ENCODE measurements at regions not wholly inside any gene's neighbourhood (a gene's known extent, or its start where the extent isn't known, plus 50 kb on each side); places are given as distances from the start of the nearest gene placed in this dataset.

- peaks cover 8% of the 10 kb centered on the region for H3K27me3 Mint-ChIP-seq
- DNase-seq (no peak), ATAC-seq (no peak)
- no peaks in the 10 kb centered on the region for H3K36me3 Mint-ChIP-seq (ENCODE audit: low read depth)
- peaks cover 15% of the 10 kb centered on the region for H3K4me1 Mint-ChIP-seq
- H3K27ac Mint-ChIP-seq, result no peak overlapping the region
- H3K4me3 Mint-ChIP-seq, result no peak overlapping the region
- H3K9me3 Mint-ChIP-seq, result no peaks in the 10 kb centered on the region
These were observed 186.7 kb downstream of the TMEM38B start for GRCh38 chr9:105881021-105881420.

GRCh38 chr9:105881654-105882349 lies 187.5 kb downstream of the TMEM38B start:
- H3K36me3 Mint-ChIP-seq (ENCODE audit: low read depth), result no peaks in the 10 kb centered on the region
- peaks cover 15% of the 10 kb centered on the region for H3K4me1 Mint-ChIP-seq
- H3K27ac Mint-ChIP-seq, result no peak overlapping the region
- H3K27me3 Mint-ChIP-seq, result peaks cover 8% of the 10 kb centered on the region
- peak; percentile 68 for DNase-seq
- H3K9me3 Mint-ChIP-seq, result no peaks in the 10 kb centered on the region
- H3K4me3 Mint-ChIP-seq, result no peak overlapping the region
- ATAC-seq, result peak; percentile 35

GRCh38 chr9:105883847-105884246 lies 189.5 kb downstream of the TMEM38B start:
- DNase-seq (no peak), ATAC-seq (peak; percentile 74)
- Mint-ChIP-seq H3K9me3 (no peaks in the 10 kb centered on the region), H3K27ac (no peak overlapping the region), H3K4me3 (no peak overlapping the region), H3K4me1 (peaks cover 15% of the 10 kb centered on the region), H3K36me3 (ENCODE audit: low read depth) (no peaks in the 10 kb centered on the region), H3K27me3 (peaks cover 8% of the 10 kb centered on the region)

- DNase-seq (no peak), ATAC-seq (no peak)
- no peak overlapping the region for H3K27ac Mint-ChIP-seq
- no peaks in the 10 kb centered on the region for H3K36me3 Mint-ChIP-seq (ENCODE audit: low read depth)
- H3K4me1 Mint-ChIP-seq, result peaks cover 15% of the 10 kb centered on the region
- H3K4me3 Mint-ChIP-seq, result no peak overlapping the region
- H3K27me3 Mint-ChIP-seq, result peaks cover 8% of the 10 kb centered on the region
- H3K9me3 Mint-ChIP-seq, result no peaks in the 10 kb centered on the region
These were observed 190.1 kb downstream of the TMEM38B start for GRCh38 chr9:105884416-105884815.

- no peaks in the 10 kb centered on the region for H3K9me3 Mint-ChIP-seq
- H3K4me1 Mint-ChIP-seq, result peaks cover 15% of the 10 kb centered on the region
- no peak for ATAC-seq
- no peak for DNase-seq
- no peak overlapping the region for H3K4me3 Mint-ChIP-seq
- H3K36me3 Mint-ChIP-seq (ENCODE audit: low read depth), result no peaks in the 10 kb centered on the region
- peaks cover 8% of the 10 kb centered on the region for H3K27me3 Mint-ChIP-seq
- no peak overlapping the region for H3K27ac Mint-ChIP-seq
These were observed 191.8 kb downstream of the TMEM38B start for GRCh38 chr9:105886136-105886535.

GRCh38 chr9:105887679-105888078 lies 193.3 kb downstream of the TMEM38B start:
- no peak overlapping the region for H3K4me3 Mint-ChIP-seq
- H3K9me3 Mint-ChIP-seq, result no peaks in the 10 kb centered on the region
- H3K4me1 Mint-ChIP-seq, result peaks cover 15% of the 10 kb centered on the region
- H3K27me3 Mint-ChIP-seq, result peaks cover 8% of the 10 kb centered on the region
- ATAC-seq, result no peak
- DNase-seq, result no peak
- no peak overlapping the region for H3K27ac Mint-ChIP-seq
- no peaks in the 10 kb centered on the region for H3K36me3 Mint-ChIP-seq (ENCODE audit: low read depth)

- H3K9me3 Mint-ChIP-seq, result no peaks in the 10 kb centered on the region
- ATAC-seq, result no peak
- H3K27me3 Mint-ChIP-seq, result no peaks in the 10 kb centered on the region
- no peak overlapping the region for H3K27ac Mint-ChIP-seq
- no peaks in the 10 kb centered on the region for H3K36me3 Mint-ChIP-seq (ENCODE audit: low read depth)
- H3K4me3 Mint-ChIP-seq, result no peak overlapping the region
- no peak for DNase-seq
- H3K4me1 Mint-ChIP-seq, result no peaks in the 10 kb centered on the region
These were observed 195.9 kb downstream of the TMEM38B start for GRCh38 chr9:105890046-105890822.

GRCh38 chr9:105900123-105900522 lies 205.8 kb downstream of the TMEM38B start:
- no peaks in the 10 kb centered on the region for H3K27me3 Mint-ChIP-seq
- H3K36me3 Mint-ChIP-seq (ENCODE audit: low read depth), result no peaks in the 10 kb centered on the region
- H3K4me3 Mint-ChIP-seq, result no peak overlapping the region
- no peak for DNase-seq
- peaks cover 1% of the 10 kb centered on the region for H3K4me1 Mint-ChIP-seq
- no peak for ATAC-seq
- H3K9me3 Mint-ChIP-seq, result no peaks in the 10 kb centered on the region
- no peak overlapping the region for H3K27ac Mint-ChIP-seq

- no peaks in the 10 kb centered on the region for H3K36me3 Mint-ChIP-seq (ENCODE audit: low read depth)
- H3K27ac Mint-ChIP-seq, result no peak overlapping the region
- peak; percentile 4 for DNase-seq
- H3K4me1 Mint-ChIP-seq, result peaks cover 1% of the 10 kb centered on the region
- peak; percentile 28 for ATAC-seq
- no peak overlapping the region for H3K4me3 Mint-ChIP-seq
- no peaks in the 10 kb centered on the region for H3K27me3 Mint-ChIP-seq
- H3K9me3 Mint-ChIP-seq, result no peaks in the 10 kb centered on the region
These were observed 207.3 kb downstream of the TMEM38B start for GRCh38 chr9:105901514-105902109.

GRCh38 chr9:105908069-105908468 lies 213.7 kb downstream of the TMEM38B start:
- H3K27ac Mint-ChIP-seq, result no peak overlapping the region
- ATAC-seq (no peak), DNase-seq (no peak)
- H3K27me3 Mint-ChIP-seq, result no peaks in the 10 kb centered on the region
- no peak overlapping the region for H3K4me3 Mint-ChIP-seq
- H3K36me3 Mint-ChIP-seq (ENCODE audit: low read depth), result no peaks in the 10 kb centered on the region
- no peaks in the 10 kb centered on the region for H3K4me1 Mint-ChIP-seq
- H3K9me3 Mint-ChIP-seq, result no peaks in the 10 kb centered on the region

- no peak for ATAC-seq
- H3K4me3 Mint-ChIP-seq, result no peak overlapping the region
These were observed 217.0 kb downstream of the TMEM38B start for GRCh38 chr9:105911104-105911911.

GRCh38 chr9:105912157-105912862 lies 218.0 kb downstream of the TMEM38B start:
- Mint-ChIP-seq H3K27me3 (no peaks in the 10 kb centered on the region), H3K27ac (no peak overlapping the region), H3K4me1 (no peaks in the 10 kb centered on the region), H3K4me3 (no peak overlapping the region), H3K36me3 (ENCODE audit: low read depth) (no peaks in the 10 kb centered on the region), H3K9me3 (no peaks in the 10 kb centered on the region)
- DNase-seq (no peak), ATAC-seq (no peak)

More at GRCh38 chr9:105911104-105911911, 217.0 kb downstream of the TMEM38B start:
- H3K4me1 Mint-ChIP-seq, result no peaks in the 10 kb centered on the region
- no peaks in the 10 kb centered on the region for H3K36me3 Mint-ChIP-seq (ENCODE audit: low read depth)
- H3K27ac Mint-ChIP-seq, result no peak overlapping the region
- H3K9me3 Mint-ChIP-seq, result no peaks in the 10 kb centered on the region
- H3K27me3 Mint-ChIP-seq, result no peaks in the 10 kb centered on the region
- no peak for DNase-seq

- no peak for DNase-seq
- no peak overlapping the region for H3K4me3 Mint-ChIP-seq
- ATAC-seq, result no peak
- no peaks in the 10 kb centered on the region for H3K9me3 Mint-ChIP-seq
- H3K27ac Mint-ChIP-seq, result no peak overlapping the region
- H3K4me1 Mint-ChIP-seq, result no peaks in the 10 kb centered on the region
- no peaks in the 10 kb centered on the region for H3K27me3 Mint-ChIP-seq
- no peaks in the 10 kb centered on the region for H3K36me3 Mint-ChIP-seq (ENCODE audit: low read depth)
These were observed 218.6 kb downstream of the TMEM38B start for GRCh38 chr9:105912863-105913516.

All from activated naive CD8-positive, alpha-beta T cell treated with anti-CD3 and anti-CD28 coated beads, Interleukin-2, amount 50 U/mL, for 24 hours (primary cell).